ENCODE measurements at regions not wholly inside any gene's neighbourhood (a gene's known extent, or its start where the extent isn't known, plus 50 kb on each side); places are given as distances from the start of the nearest gene placed in this dataset.

GRCh38 chr13:32940601-32941000, 75.6 kb upstream of the KL start (continued):
- TF ChIP-seq TAF1 (IDR thresholded peaks at IDR 0.05; ENCODE audit: low read depth) (no peak), MXI1 (conservative IDR thresholded peaks at IDR 0.05; ENCODE audit: poor library complexity, severe bottlenecking) (no peak)

GRCh38 chr13:32941368-32941767, 74.9 kb upstream of the KL start:
- H2AFZ ChIP-seq (ENCODE audit: low read depth, low read length): no peak overlapping the region
- H3K9ac ChIP-seq (ENCODE audit: low read length): no peak overlapping the region
- H3K4me2 ChIP-seq (ENCODE audit: low read length): no peak overlapping the region
- H4K20me1 ChIP-seq (ENCODE audit: insufficient read depth): no peaks in the 10 kb centered on the region
- peaks cover 16% of the 10 kb centered on the region for H3F3A ChIP-seq (ENCODE audit: insufficient read depth, low read length, poor library complexity, severe bottlenecking)
- no peaks in the 10 kb centered on the region for H3K9me2 ChIP-seq (ENCODE audit: insufficient read depth, low read length)
- H3K36me3 ChIP-seq (ENCODE audit: insufficient read depth, low read length): no peaks in the 10 kb centered on the region
- no peaks in the 10 kb centered on the region for H3K27me3 ChIP-seq (ENCODE audit: insufficient read depth, low read depth, low read length)
- no peaks in the 10 kb centered on the region for H3K9me3 ChIP-seq (ENCODE audit: low read length)
- TF ChIP-seq CTCF (IDR thresholded peaks at IDR 0.05; ENCODE audit: poor library complexity, severe bottlenecking): no peak
- no peak for TF ChIP-seq EZH2 (IDR thresholded peaks at IDR 0.05; ENCODE audit: borderline replicate concordance, insufficient read depth, low read length, poor library complexity, severe bottlenecking)
- TF ChIP-seq REST (IDR thresholded peaks at IDR 0.05; ENCODE audit: borderline replicate concordance): no peak
- TF ChIP-seq POLR2AphosphoS5 (IDR thresholded peaks at IDR 0.05): no peak
- TF ChIP-seq EP300 (conservative IDR thresholded peaks at IDR 0.05; ENCODE audit: poor library complexity, severe bottlenecking): no peak
- no peak for TF ChIP-seq MXI1 (conservative IDR thresholded peaks at IDR 0.05; ENCODE audit: poor library complexity, severe bottlenecking)
- no peak for TF ChIP-seq RAD21 (conservative IDR thresholded peaks at IDR 0.05)
- no peak for TF ChIP-seq TAF1 (IDR thresholded peaks at IDR 0.05; ENCODE audit: low read depth)
- no peak for TF ChIP-seq SMC3 (conservative IDR thresholded peaks at IDR 0.05; ENCODE audit: poor library complexity)
- H3K79me2 ChIP-seq (replicated peaks; ENCODE audit: insufficient read depth, low read length): no peaks in the 10 kb centered on the region
- H3K27ac ChIP-seq (ENCODE audit: low read length): no peak overlapping the region
- no peak overlapping the region for H3K4me3 ChIP-seq (ENCODE audit: low read length)

GRCh38 chr13:32946558-32946957, 69.7 kb upstream of the KL start:
- peak overlapping the region; percentile 99 for H3K27ac ChIP-seq (ENCODE audit: low read length)
- no peaks in the 10 kb centered on the region for H3K27me3 ChIP-seq (ENCODE audit: insufficient read depth, low read depth, low read length)
- H3K79me2 ChIP-seq (replicated peaks; ENCODE audit: insufficient read depth, low read length): no peaks in the 10 kb centered on the region
- H3K4me2 ChIP-seq (ENCODE audit: low read length): peak overlapping the region; percentile 83
- H3K36me3 ChIP-seq (ENCODE audit: insufficient read depth, low read length): no peaks in the 10 kb centered on the region
- H4K20me1 ChIP-seq (ENCODE audit: insufficient read depth): no peaks in the 10 kb centered on the region
- peak overlapping the region; percentile 57 for H3K4me3 ChIP-seq (ENCODE audit: low read length)
- no peaks in the 10 kb centered on the region for H3K9me3 ChIP-seq (ENCODE audit: low read length)
- H2AFZ ChIP-seq (ENCODE audit: low read depth, low read length): no peak overlapping the region
- peaks cover 25% of the 10 kb centered on the region for H3F3A ChIP-seq (ENCODE audit: insufficient read depth, low read length, poor library complexity, severe bottlenecking)
- peak overlapping the region; percentile 67 for H3K9ac ChIP-seq (ENCODE audit: low read length)
- TF ChIP-seq RAD21 (conservative IDR thresholded peaks at IDR 0.05): no peak
- TF ChIP-seq SMC3 (conservative IDR thresholded peaks at IDR 0.05; ENCODE audit: poor library complexity): no peak
- TF ChIP-seq CTCF (IDR thresholded peaks at IDR 0.05; ENCODE audit: poor library complexity, severe bottlenecking): no peak
- TF ChIP-seq POLR2AphosphoS5 (IDR thresholded peaks at IDR 0.05): no peak
- no peak for TF ChIP-seq EZH2 (IDR thresholded peaks at IDR 0.05; ENCODE audit: borderline replicate concordance, insufficient read depth, low read length, poor library complexity, severe bottlenecking)
- H3K9me2 ChIP-seq (ENCODE audit: insufficient read depth, low read length): no peaks in the 10 kb centered on the region
